ENCODE measurements at regions not wholly inside any gene's neighbourhood (a gene's known extent, or its start where the extent isn't known, plus 50 kb on each side); places are given as distances from the start of the nearest gene placed in this dataset.

DNA sequence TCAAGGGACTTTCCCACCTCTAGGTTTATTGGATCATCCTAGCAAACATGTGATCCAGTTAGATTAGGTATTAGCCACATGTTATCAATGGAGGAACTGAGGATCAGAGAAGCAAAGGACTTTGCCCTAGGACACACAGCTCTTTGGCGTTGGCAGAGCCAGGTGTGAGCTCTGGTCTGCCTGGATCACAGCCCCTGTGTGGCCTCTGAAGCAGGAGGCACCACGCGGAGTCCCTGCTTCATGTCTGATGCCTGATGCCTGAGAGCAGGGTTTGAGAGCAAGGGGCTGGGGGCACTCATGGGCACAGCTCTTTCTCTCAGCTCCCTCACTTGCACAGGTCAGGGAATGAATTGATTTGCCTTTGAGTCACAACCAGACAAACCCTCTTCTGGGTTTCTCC lies 64.7 kb upstream of the CTBP2 start:
- TF ChIP-seq, protein P1, sequence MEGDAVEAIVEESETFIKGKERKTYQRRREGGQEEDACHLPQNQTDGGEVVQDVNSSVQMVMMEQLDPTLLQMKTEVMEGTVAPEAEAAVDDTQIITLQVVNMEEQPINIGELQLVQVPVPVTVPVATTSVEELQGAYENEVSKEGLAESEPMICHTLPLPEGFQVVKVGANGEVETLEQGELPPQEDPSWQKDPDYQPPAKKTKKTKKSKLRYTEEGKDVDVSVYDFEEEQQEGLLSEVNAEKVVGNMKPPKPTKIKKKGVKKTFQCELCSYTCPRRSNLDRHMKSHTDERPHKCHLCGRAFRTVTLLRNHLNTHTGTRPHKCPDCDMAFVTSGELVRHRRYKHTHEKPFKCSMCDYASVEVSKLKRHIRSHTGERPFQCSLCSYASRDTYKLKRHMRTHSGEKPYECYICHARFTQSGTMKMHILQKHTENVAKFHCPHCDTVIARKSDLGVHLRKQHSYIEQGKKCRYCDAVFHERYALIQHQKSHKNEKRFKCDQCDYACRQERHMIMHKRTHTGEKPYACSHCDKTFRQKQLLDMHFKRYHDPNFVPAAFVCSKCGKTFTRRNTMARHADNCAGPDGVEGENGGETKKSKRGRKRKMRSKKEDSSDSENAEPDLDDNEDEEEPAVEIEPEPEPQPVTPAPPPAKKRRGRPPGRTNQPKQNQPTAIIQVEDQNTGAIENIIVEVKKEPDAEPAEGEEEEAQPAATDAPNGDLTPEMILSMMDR (IDR thresholded peaks at IDR 0.05): no peak
- TF ChIP-seq POLR2A (IDR thresholded peaks at IDR 0.05): no peak

Measured in right lobe of liver (tissue), 4 donors.